H1 (cell line): ENCODE measurements at regions not wholly inside any gene's neighbourhood (a gene's known extent, or its start where the extent isn't known, plus 50 kb on each side); places are given as distances from the start of the nearest gene placed in this dataset.

ENCODE experiments used
- CBX5 ChIP-seq: fragments of 300-800, 300-1000 bp; sonication (generic); IDR thresholded peaks from 2 replicates; pipeline ENCODE4 v1.7.1; 2016; ENCODE audit warnings: antibody characterized with exemption, low read length, low read depth
- CHD7 ChIP-seq: fragments of 300-600 bp; sonication (generic); IDR thresholded peaks from 2 replicates; pipeline ENCODE4 v1.7.1; 2012; ENCODE audit warnings: low read length, moderate library complexity, mild to moderate bottlenecking, inconsistent platforms; ENCODE audit not compliant: insufficient replicate concordance
- GABPA ChIP-seq: IDR thresholded peaks from 2 replicates; pipeline ENCODE4 v1.6.1; 2011; ENCODE audit warnings: mild to moderate bottlenecking, low read length, moderate library complexity, borderline replicate concordance; ENCODE audit not compliant: insufficient read depth
- HDAC2 ChIP-seq, 2 experiments: fragments of 300-600 bp in 1 of 2; sonication (generic) in 1 of 2; IDR thresholded peaks; 2 replicates each; pipeline ENCODE4 v1.6.1; 2011 to 2012; ENCODE audit warnings: low read depth in 2 of 2, low read length in 2 of 2, mild to moderate bottlenecking in 2 of 2, moderate library complexity in 2 of 2, borderline replicate concordance in 1 of 2, inconsistent platforms in 1 of 2
- NANOG ChIP-seq: IDR thresholded peaks from 2 replicates; pipeline ENCODE4 v1.6.1; 2011; ENCODE audit warnings: low read length, low read depth, mild to moderate bottlenecking, inconsistent platforms; ENCODE audit not compliant: insufficient read depth, poor library complexity, severe bottlenecking
- POU5F1 ChIP-seq: IDR thresholded peaks from 2 replicates; pipeline ENCODE4 v1.6.1; 2011; ENCODE audit warnings: low read depth, mild to moderate bottlenecking, low read length, moderate library complexity
- SIN3A ChIP-seq, 2 experiments: IDR thresholded peaks in 1 of 2; conservative IDR thresholded peaks in 1 of 2; 2 replicates each; pipeline ENCODE4 v1.6.1; 2011 to 2012; ENCODE audit warnings: low read length in 2 of 2, improper control_type of control experiment in 1 of 2, low read depth in 1 of 2, mild to moderate bottlenecking in 1 of 2
- SRF ChIP-seq: IDR thresholded peaks from 2 replicates; pipeline ENCODE4 v1.6.1; 2011; ENCODE audit warnings: mild to moderate bottlenecking, low read depth, low read length, moderate library complexity
- SUZ12 ChIP-seq: fragments of 200-600 bp; sonication (generic); IDR thresholded peaks from 2 replicates; pipeline ENCODE4 v1.6.1; 2012; ENCODE audit warnings: mild to moderate bottlenecking, inconsistent platforms, low read length, moderate library complexity, mixed read lengths
- TCF12 ChIP-seq: IDR thresholded peaks from 2 replicates; pipeline ENCODE4 v1.6.1; 2011; ENCODE audit warnings: low read depth, mild to moderate bottlenecking, low read length
- YY1 ChIP-seq: IDR thresholded peaks from 2 replicates; pipeline ENCODE4 v1.6.1; 2011; ENCODE audit warnings: low read depth, mild to moderate bottlenecking, low read length
- ZNF274 ChIP-seq: IDR thresholded peaks from 2 replicates; pipeline ENCODE4 v1.7.0; 2012; ENCODE audit warnings: low read length, borderline replicate concordance; ENCODE audit errors: extremely low read depth

- TF ChIP-seq CHD7, result no peak
- TF ChIP-seq YY1, result no peak
- TF ChIP-seq SUZ12, result no peak
- TF ChIP-seq ZNF274, result no peak
- no peak for TF ChIP-seq CBX5
- no peak for TF ChIP-seq POU5F1
- no peak for TF ChIP-seq GABPA
- no peak for TF ChIP-seq HDAC2 (IDR thresholded peaks at IDR 0.05; ENCODE audit: borderline replicate concordance in 1 of 2, low read depth in 2 of 2, low read length in 2 of 2)
- no peak for TF ChIP-seq TCF12
- no peak for TF ChIP-seq SRF
- no peak for TF ChIP-seq NANOG
- no peak for TF ChIP-seq SIN3A (conservative IDR thresholded peaks at IDR 0.05 in 1 of 2, IDR thresholded peaks at IDR 0.05 in 1 of 2; ENCODE audit: low read depth in 1 of 2, low read length in 2 of 2)
These were observed 79.2 kb upstream of the OR5AK2 start (continued) for GRCh38 chr11:56909563-56909962.
